ENCODE measurements at regions not wholly inside any gene's neighbourhood (a gene's known extent, or its start where the extent isn't known, plus 50 kb on each side); places are given as distances from the start of the nearest gene placed in this dataset.
A peak's percentile ranks its signal among the peaks of the same experiment; 100 is the strongest.

GRCh38 chr10:11673346-11674280, 62.2 kb upstream of the USP6NL start:
- Histone ChIP-seq H4K20me1 (ENCODE audit: low read depth) (no peaks in the 10 kb centered on the region), H2AFZ (replicated peaks) (peak overlapping the region; percentile 42), H3K9me3 (ENCODE audit: low read depth) (no peaks in the 10 kb centered on the region), H3K4me2 (no peak overlapping the region), H3K4me3 (no peak overlapping the region), H3K79me2 (ENCODE audit: low read depth) (no peaks in the 10 kb centered on the region), H3K27ac (no peak overlapping the region), H3K27me3 (no peaks in the 10 kb centered on the region), H3K9ac (no peak overlapping the region), H3F3A (ENCODE audit: low read depth) (no peaks in the 10 kb centered on the region), H3K36me3 (no peaks in the 10 kb centered on the region), H3K4me1 (peaks cover 12% of the 10 kb centered on the region)
- Mint-ChIP-seq H3K9me3 (no peaks in the 10 kb centered on the region), H3K36me3 (no peaks in the 10 kb centered on the region), H3K4me3 (no peak overlapping the region), H3K27ac (no peak overlapping the region), H3K27me3 (ENCODE audit: insufficient read depth, low read depth) (peaks cover 5% of the 10 kb centered on the region), H3K4me1 (peaks cover 9% of the 10 kb centered on the region)
- no peak for DNase-seq (ENCODE audit: low spot score)
- TF ChIP-seq, protein P1, sequence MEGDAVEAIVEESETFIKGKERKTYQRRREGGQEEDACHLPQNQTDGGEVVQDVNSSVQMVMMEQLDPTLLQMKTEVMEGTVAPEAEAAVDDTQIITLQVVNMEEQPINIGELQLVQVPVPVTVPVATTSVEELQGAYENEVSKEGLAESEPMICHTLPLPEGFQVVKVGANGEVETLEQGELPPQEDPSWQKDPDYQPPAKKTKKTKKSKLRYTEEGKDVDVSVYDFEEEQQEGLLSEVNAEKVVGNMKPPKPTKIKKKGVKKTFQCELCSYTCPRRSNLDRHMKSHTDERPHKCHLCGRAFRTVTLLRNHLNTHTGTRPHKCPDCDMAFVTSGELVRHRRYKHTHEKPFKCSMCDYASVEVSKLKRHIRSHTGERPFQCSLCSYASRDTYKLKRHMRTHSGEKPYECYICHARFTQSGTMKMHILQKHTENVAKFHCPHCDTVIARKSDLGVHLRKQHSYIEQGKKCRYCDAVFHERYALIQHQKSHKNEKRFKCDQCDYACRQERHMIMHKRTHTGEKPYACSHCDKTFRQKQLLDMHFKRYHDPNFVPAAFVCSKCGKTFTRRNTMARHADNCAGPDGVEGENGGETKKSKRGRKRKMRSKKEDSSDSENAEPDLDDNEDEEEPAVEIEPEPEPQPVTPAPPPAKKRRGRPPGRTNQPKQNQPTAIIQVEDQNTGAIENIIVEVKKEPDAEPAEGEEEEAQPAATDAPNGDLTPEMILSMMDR (IDR thresholded peaks at IDR 0.05): no peak
- no peak for TF ChIP-seq EZH2phosphoT487 (IDR thresholded peaks at IDR 0.05)
- no peak for TF ChIP-seq EZH2 (IDR thresholded peaks at IDR 0.05)

GRCh38 chr10:11672836-11673235, 61.4 kb upstream of the USP6NL start:
- H3K4me3 Mint-ChIP-seq: no peak overlapping the region
- Histone ChIP-seq H3K27ac (no peak overlapping the region), H4K20me1 (ENCODE audit: low read depth) (no peaks in the 10 kb centered on the region), H3K4me3 (no peak overlapping the region), H3K4me2 (no peak overlapping the region), H3K9ac (no peak overlapping the region), H3K9me3 (ENCODE audit: low read depth) (no peaks in the 10 kb centered on the region), H3K4me1 (peaks cover 12% of the 10 kb centered on the region), H3K36me3 (no peaks in the 10 kb centered on the region), H3K79me2 (ENCODE audit: low read depth) (no peaks in the 10 kb centered on the region), H3K27me3 (no peaks in the 10 kb centered on the region), H3F3A (ENCODE audit: low read depth) (no peaks in the 10 kb centered on the region), H2AFZ (replicated peaks) (peak overlapping the region; percentile 42)
- H3K9me3 Mint-ChIP-seq: no peaks in the 10 kb centered on the region
- H3K4me1 Mint-ChIP-seq: peaks cover 9% of the 10 kb centered on the region
- no peaks in the 10 kb centered on the region for H3K36me3 Mint-ChIP-seq
- peaks cover 5% of the 10 kb centered on the region for H3K27me3 Mint-ChIP-seq (ENCODE audit: insufficient read depth, low read depth)
- TF ChIP-seq EZH2 (IDR thresholded peaks at IDR 0.05) (no peak), EZH2phosphoT487 (IDR thresholded peaks at IDR 0.05) (no peak)
- TF ChIP-seq, protein P1 (IDR thresholded peaks at IDR 0.05): no peak
- no peak for DNase-seq (ENCODE audit: low spot score)
- no peak overlapping the region for H3K27ac Mint-ChIP-seq

GRCh38 chr10:11670381-11670780, 58.9 kb upstream of the USP6NL start:
- Histone ChIP-seq H3F3A (ENCODE audit: low read depth) (no peaks in the 10 kb centered on the region), H4K20me1 (ENCODE audit: low read depth) (no peaks in the 10 kb centered on the region), H3K27me3 (no peaks in the 10 kb centered on the region), H2AFZ (replicated peaks) (no peak overlapping the region), H3K4me3 (no peak overlapping the region), H3K27ac (no peak overlapping the region), H3K9me3 (ENCODE audit: low read depth) (no peaks in the 10 kb centered on the region), H3K4me1 (peaks cover 12% of the 10 kb centered on the region), H3K79me2 (ENCODE audit: low read depth) (no peaks in the 10 kb centered on the region), H3K4me2 (peak overlapping the region; percentile 29), H3K9ac (no peak overlapping the region), H3K36me3 (no peaks in the 10 kb centered on the region)
- H3K9me3 Mint-ChIP-seq: no peaks in the 10 kb centered on the region
- H3K4me1 Mint-ChIP-seq: peaks cover 9% of the 10 kb centered on the region
- no peak overlapping the region for H3K27ac Mint-ChIP-seq
- peak; percentile 36 for DNase-seq (ENCODE audit: low spot score)
- H3K36me3 Mint-ChIP-seq: no peaks in the 10 kb centered on the region
- H3K4me3 Mint-ChIP-seq: no peak overlapping the region
- TF ChIP-seq, protein P1 (IDR thresholded peaks at IDR 0.05): no peak
- TF ChIP-seq EZH2phosphoT487 (IDR thresholded peaks at IDR 0.05) (no peak), EZH2 (IDR thresholded peaks at IDR 0.05) (no peak)
- peaks cover 5% of the 10 kb centered on the region for H3K27me3 Mint-ChIP-seq (ENCODE audit: insufficient read depth, low read depth)

Data from neural progenitor cell (in vitro differentiated cells).